CD14-positive monocyte (primary cell): ENCODE measurements at regions not wholly inside any gene's neighbourhood (a gene's known extent, or its start where the extent isn't known, plus 50 kb on each side); places are given as distances from the start of the nearest gene placed in this dataset.

ENCODE experiments used
- DNase-seq, 3 donors: peaks; one replicate each; pipeline ENCODE4 v3.0.0-alpha.2; 2011 to 2022
- H2AFZ ChIP-seq: 2 replicates; pipeline ENCODE4 v1.6.0; 2012; ENCODE audit warnings: mild to moderate bottlenecking, low read depth, low read length, inconsistent platforms; ENCODE audit not compliant: insufficient read depth, poor library complexity, severe bottlenecking
- H3K27ac ChIP-seq, 2 donors: 1 replicate in 1 of 2; 2 replicates in 1 of 2; pipeline ENCODE4 v1.5.1; 2012 to 2013; ENCODE audit warnings: low read length in 2 of 2, control low read depth in 1 of 2, inconsistent platforms in 1 of 2, low read depth in 1 of 2, mild to moderate bottlenecking in 1 of 2
- H3K27me3 ChIP-seq, 2 donors: one replicate each; pipeline versions ENCODE4 v1.6.0 to v1.6.1; 2011 to 2013; ENCODE audit warnings: low read length in 2 of 2; ENCODE audit not compliant: control insufficient read depth in 2 of 2, insufficient read depth in 2 of 2
- H3K36me3 ChIP-seq, 2 donors: replicated peaks in 1 of 2; 1 replicate in 1 of 2; 2 replicates in 1 of 2; pipeline versions ENCODE4 v1.5.1 to v1.6.1; 2012 to 2013; ENCODE audit warnings: low read length in 2 of 2, control low read depth in 1 of 2, inconsistent platforms in 1 of 2, mild to moderate bottlenecking in 1 of 2; ENCODE audit not compliant: insufficient read depth in 2 of 2, control insufficient read depth in 1 of 2
- H3K4me1 ChIP-seq, 2 donors: 1 replicate in 1 of 2; 2 replicates in 1 of 2; pipeline versions ENCODE4 v1.5.1 to v1.6.1; 2012 to 2013; ENCODE audit warnings: low read length in 2 of 2, control low read depth in 1 of 2, inconsistent platforms in 1 of 2, mild to moderate bottlenecking in 1 of 2, moderate library complexity in 1 of 2; ENCODE audit not compliant: insufficient read depth in 2 of 2, control insufficient read depth in 1 of 2
- H3K4me2 ChIP-seq: replicated peaks from 2 replicates; pipeline ENCODE3; 2012; ENCODE audit warnings: low read length, moderate library complexity, mild to moderate bottlenecking; ENCODE audit not compliant: poor library complexity, severe bottlenecking; ENCODE audit errors: extremely low read depth
- H3K4me3 ChIP-seq, 3 experiments: fragments of 200-600 bp in 1 of 3; sonication (generic) in 1 of 3; replicated peaks in 1 of 3; 1 replicate in 2 of 3; 2 replicates in 1 of 3; pipeline ENCODE4 v1.5.1; 2011 to 2013; ENCODE audit warnings: low read length in 3 of 3, mild to moderate bottlenecking in 3 of 3, control low read depth in 2 of 3, low read depth in 2 of 3, inconsistent platforms in 1 of 3, moderate library complexity in 1 of 3
- H3K79me2 ChIP-seq: 2 replicates; pipeline ENCODE4 v1.6.0; 2012; ENCODE audit warnings: mild to moderate bottlenecking, control low read depth, inconsistent platforms, low read length, moderate library complexity; ENCODE audit not compliant: insufficient read depth
- H3K9ac ChIP-seq: 2 replicates; pipeline ENCODE4 v1.6.0; 2017; ENCODE audit warnings: low read length, mild to moderate bottlenecking; ENCODE audit not compliant: insufficient read depth, poor library complexity, severe bottlenecking
- H3K9me3 ChIP-seq, 2 donors: replicated peaks in 1 of 2; 1 replicate in 1 of 2; 2 replicates in 1 of 2; pipeline versions ENCODE4 v1.5.1 to v1.6.1; 2012 to 2013; ENCODE audit warnings: low read length in 2 of 2, control low read depth in 1 of 2; ENCODE audit not compliant: control insufficient read depth in 1 of 2, insufficient read depth in 1 of 2
- H4K20me1 ChIP-seq: 2 replicates; pipeline ENCODE4 v1.6.0; 2012; ENCODE audit warnings: mild to moderate bottlenecking, low read length, control low read depth, moderate library complexity; ENCODE audit not compliant: insufficient read depth
- H3K27ac Mint-ChIP-seq, 7 donors: one replicate each; pipeline ENCODE4 v1.8.0; 2020; ENCODE audit warnings: mild to moderate bottlenecking in 7 of 7, mixed read lengths in 7 of 7, moderate library complexity in 6 of 7, inconsistent platforms in 2 of 7
- H3K27me3 Mint-ChIP-seq, 3 donors: one replicate each; pipeline ENCODE4 v1.8.0; 2021 to 2022; ENCODE audit warnings: low read depth in 3 of 3, mild to moderate bottlenecking in 3 of 3, mixed read lengths in 3 of 3, moderate library complexity in 3 of 3, inconsistent platforms in 1 of 3
- H3K36me3 Mint-ChIP-seq, 2 donors: one replicate each; pipeline ENCODE4 v1.8.0; 2020; ENCODE audit warnings: mixed read lengths in 2 of 2, inconsistent platforms in 1 of 2, mild to moderate bottlenecking in 1 of 2
- H3K4me1 Mint-ChIP-seq: one replicate; pipeline ENCODE4 v1.8.0; 2020; ENCODE audit warnings: mild to moderate bottlenecking, mixed read lengths
- H3K4me3 Mint-ChIP-seq, 2 donors: one replicate each; pipeline ENCODE4 v1.8.0; 2020; ENCODE audit warnings: mild to moderate bottlenecking in 2 of 2, mixed read lengths in 2 of 2, moderate library complexity in 1 of 2
- H3K9me3 Mint-ChIP-seq, 7 donors: one replicate each; pipeline ENCODE4 v1.8.0; 2020 to 2022; ENCODE audit warnings: mixed read lengths in 7 of 7, mild to moderate bottlenecking in 6 of 7, moderate library complexity in 6 of 7, inconsistent platforms in 2 of 7
- WGBS: methylation state at CpG from one replicate; pipeline ENCODE4 v1.1.5; 2013; ENCODE audit warnings: missing lambda C conversion rate; ENCODE audit not compliant: insufficient coverage; 5-methylcytosine and 5-hydroxymethylcytosine counted together
- intact Hi-C, 2 donors: fragments of 100-400 bp; cut with micrococcal nuclease; formaldehyde crosslinking; loops; one replicate each; pipeline versions ENCODE4 v1.15.0 to v1.15.1; 2023
- TF ChIP-seq, protein P1 (sequence below): fragments of 200-600 bp; IDR thresholded peaks from one replicate; pipeline ENCODE4 v1.8.0; 2022; ENCODE audit warnings: antibody characterized with exemption, mild to moderate bottlenecking

DNA sequence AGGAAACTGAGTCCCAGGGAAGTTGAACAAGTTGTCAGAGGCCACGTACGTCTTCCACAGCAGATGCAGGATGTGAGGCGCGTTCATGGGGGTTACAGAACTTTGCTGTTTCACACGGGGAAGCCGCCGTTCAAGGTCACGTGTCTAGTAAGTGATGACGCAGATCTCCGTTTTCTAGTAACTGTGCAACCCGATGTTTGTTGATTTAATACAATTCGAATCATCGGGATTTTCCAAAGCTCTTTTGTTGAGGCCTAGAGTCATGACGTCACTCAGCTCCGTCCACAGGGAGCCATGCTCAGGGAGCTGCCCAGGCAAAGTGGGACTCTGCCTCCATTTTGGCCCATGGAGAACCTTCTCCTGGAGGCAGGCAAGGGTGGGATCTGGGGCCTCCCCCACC is 1121.8 kb downstream of the TBC1D22A start:
- H3K36me3 ChIP-seq, result no peaks in the 10 kb centered on the region
- peaks cover 0 to 5% (median 2%) of the 10 kb centered on the region in 7 donors for H3K9me3 Mint-ChIP-seq
- no peaks in the 10 kb centered on the region for H3K36me3 Mint-ChIP-seq
- no peaks in the 10 kb centered on the region for H3K27me3 ChIP-seq
- H3K4me1 ChIP-seq, result no peaks in the 10 kb centered on the region
- no peak overlapping the region for H2AFZ ChIP-seq
- H3K4me2 ChIP-seq, result no peak overlapping the region
- H3K9me3 ChIP-seq, result no peaks in the 10 kb centered on the region
- H3K4me1 Mint-ChIP-seq, result no peaks in the 10 kb centered on the region
- no peaks in the 10 kb centered on the region for H3K79me2 ChIP-seq
- peaks cover 1 to 8% (median 3%) of the 10 kb centered on the region in 3 donors for H3K27me3 Mint-ChIP-seq
- no peak overlapping the region for H3K4me3 ChIP-seq
- intact Hi-C loops, result no loop called here
- H3K27ac ChIP-seq, result no peak overlapping the region
- no peak overlapping the region for H3K27ac Mint-ChIP-seq
- no peak for DNase-seq
- no peak overlapping the region for H3K9ac ChIP-seq
- TF ChIP-seq, protein P1, sequence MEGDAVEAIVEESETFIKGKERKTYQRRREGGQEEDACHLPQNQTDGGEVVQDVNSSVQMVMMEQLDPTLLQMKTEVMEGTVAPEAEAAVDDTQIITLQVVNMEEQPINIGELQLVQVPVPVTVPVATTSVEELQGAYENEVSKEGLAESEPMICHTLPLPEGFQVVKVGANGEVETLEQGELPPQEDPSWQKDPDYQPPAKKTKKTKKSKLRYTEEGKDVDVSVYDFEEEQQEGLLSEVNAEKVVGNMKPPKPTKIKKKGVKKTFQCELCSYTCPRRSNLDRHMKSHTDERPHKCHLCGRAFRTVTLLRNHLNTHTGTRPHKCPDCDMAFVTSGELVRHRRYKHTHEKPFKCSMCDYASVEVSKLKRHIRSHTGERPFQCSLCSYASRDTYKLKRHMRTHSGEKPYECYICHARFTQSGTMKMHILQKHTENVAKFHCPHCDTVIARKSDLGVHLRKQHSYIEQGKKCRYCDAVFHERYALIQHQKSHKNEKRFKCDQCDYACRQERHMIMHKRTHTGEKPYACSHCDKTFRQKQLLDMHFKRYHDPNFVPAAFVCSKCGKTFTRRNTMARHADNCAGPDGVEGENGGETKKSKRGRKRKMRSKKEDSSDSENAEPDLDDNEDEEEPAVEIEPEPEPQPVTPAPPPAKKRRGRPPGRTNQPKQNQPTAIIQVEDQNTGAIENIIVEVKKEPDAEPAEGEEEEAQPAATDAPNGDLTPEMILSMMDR, result no peak
- no peaks in the 10 kb centered on the region for H4K20me1 ChIP-seq
- WGBS, result 95% methylated on average over 15 of the region's 15 CpGs
- no peak overlapping the region for H3K4me3 Mint-ChIP-seq

DNA sequence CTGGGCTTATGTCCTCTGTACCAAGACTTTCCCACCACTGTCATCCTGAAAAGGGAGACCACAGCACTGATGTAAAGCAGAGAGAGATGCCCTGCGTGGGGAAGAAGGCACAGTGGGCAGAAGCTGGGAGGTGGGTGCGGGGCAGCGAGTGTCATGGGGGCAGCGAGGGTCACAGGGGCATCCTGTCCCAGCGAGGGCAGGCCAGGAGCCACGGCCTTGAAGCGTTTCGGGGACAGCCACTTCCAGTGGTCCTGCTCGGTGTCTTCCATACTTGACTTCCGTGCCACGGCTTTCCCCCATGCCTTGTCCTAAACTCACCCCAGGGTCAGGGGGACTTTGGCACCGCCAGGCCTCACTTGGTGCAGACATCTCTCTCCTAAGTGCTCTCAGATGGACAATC is 1121.3 kb downstream of the TBC1D22A start:
- 94% methylated on average over 8 of the region's 12 CpGs for WGBS
- no peak for DNase-seq
- Mint-ChIP-seq H3K4me1 (no peaks in the 10 kb centered on the region), H3K36me3 (no peaks in the 10 kb centered on the region), H3K4me3 (no peak overlapping the region), H3K27me3 (peaks cover 1 to 8% (median 3%) of the 10 kb centered on the region in 3 donors), H3K9me3 (peaks cover 0 to 5% (median 1%) of the 10 kb centered on the region in 7 donors), H3K27ac (no peak overlapping the region)
- TF ChIP-seq, protein P1, result no peak
- H3K4me2 ChIP-seq, result no peak overlapping the region
- no peaks in the 10 kb centered on the region for H3K36me3 ChIP-seq
- H3K79me2 ChIP-seq, result no peaks in the 10 kb centered on the region
- no peak overlapping the region for H3K27ac ChIP-seq
- H4K20me1 ChIP-seq, result no peaks in the 10 kb centered on the region
- no peak overlapping the region for H3K4me3 ChIP-seq
- no peak overlapping the region for H2AFZ ChIP-seq
- no peak overlapping the region for H3K9ac ChIP-seq
- intact Hi-C loops, result no loop called here
- H3K4me1 ChIP-seq, result no peaks in the 10 kb centered on the region
- H3K27me3 ChIP-seq, result no peaks in the 10 kb centered on the region
- H3K9me3 ChIP-seq, result no peaks in the 10 kb centered on the region
